Sigmoid colon (tissue), 6 donors: ENCODE measurements at regions not wholly inside any gene's neighbourhood (a gene's known extent, or its start where the extent isn't known, plus 50 kb on each side); places are given as distances from the start of the nearest gene placed in this dataset.

Experiments used
- DNase-seq: peaks from one replicate; pipeline ENCODE4 v3.0.0-alpha.2; 2019
- H3K27ac ChIP-seq, 4 donors: fragments of 200-600 bp; sonication (generic); one replicate each; pipeline ENCODE4 v1.5.1; 2016 to 2019; ENCODE audit warnings: mild to moderate bottlenecking in 1 of 4
- H3K27me3 ChIP-seq, 3 donors: fragments of 200-600 bp; sonication (generic); one replicate each; pipeline ENCODE4 v1.5.1; 2019; ENCODE audit warnings: mild to moderate bottlenecking in 1 of 3
- H3K36me3 ChIP-seq, 4 donors: fragments of 200-600 bp; sonication (generic); one replicate each; pipeline ENCODE4 v1.5.1; 2016 to 2019
- H3K4me1 ChIP-seq, 4 donors: fragments of 200-600 bp; sonication (generic); one replicate each; pipeline ENCODE4 v1.5.1; 2017 to 2019
- H3K4me3 ChIP-seq, 4 donors: fragments of 200-600 bp; sonication (generic); one replicate each; pipeline ENCODE4 v1.5.1; 2017 to 2019; ENCODE audit warnings: mild to moderate bottlenecking in 2 of 4, moderate library complexity in 1 of 4
- H3K9me3 ChIP-seq, 4 donors: fragments of 200-600 bp in 3 of 4; sonication (generic) in 3 of 4; one replicate each; pipeline versions ENCODE4 v1.5.1 to v1.6.1; 2013 to 2019
- CTCF ChIP-seq, 4 experiments: fragments of 450-650 bp in 3 of 4; fragments of 200-600 bp in 1 of 4; IDR thresholded peaks; one replicate each; pipeline ENCODE4 v1.5.1; 2016 to 2019; ENCODE audit warnings: antibody characterized with exemption in 4 of 4, mild to moderate bottlenecking in 3 of 4, moderate library complexity in 2 of 4
- EP300 ChIP-seq, 4 donors: sonication (generic); formaldehyde crosslinking; IDR thresholded peaks; one replicate each; pipeline ENCODE4 v1.6.1; 2017; ENCODE audit warnings: antibody characterized with exemption in 4 of 4
- POLR2A ChIP-seq, 2 donors: fragments of 450-650 bp; IDR thresholded peaks; one replicate each; pipeline ENCODE4 v1.6.1; 2016; ENCODE audit warnings: antibody characterized with exemption in 2 of 2, mild to moderate bottlenecking in 2 of 2, moderate library complexity in 2 of 2
- POLR2AphosphoS5 ChIP-seq, 4 donors: sonication (generic); formaldehyde crosslinking; IDR thresholded peaks; one replicate each; pipeline ENCODE4 v1.6.1; 2017; ENCODE audit warnings: antibody characterized with exemption in 4 of 4
- WGBS, 2 donors: extraction: QIAGEN DNeasy Blood & Tissue Kit; methylation state at CpG; one replicate each; pipeline ENCODE4 v1.1.7; 2013; 5-methylcytosine and 5-hydroxymethylcytosine counted together
- intact Hi-C: fragments of 100-400 bp; cut with DNase I; formaldehyde crosslinking; loops from one replicate; pipeline ENCODE4 v1.15.1; 2023
- donor health status: healthy with polysubstance abuse.
- donor health status: healthy.

- Histone ChIP-seq H3K9me3 (no peaks in the 10 kb centered on the region), H3K27ac (no peak overlapping the region), H3K27me3 (no peaks in the 10 kb centered on the region), H3K36me3 (no peaks in the 10 kb centered on the region), H3K4me3 (no peak overlapping the region), H3K4me1 (no peaks in the 10 kb centered on the region)
- DNase-seq, result no peak
- WGBS, 2 donors, result 64 to 81% methylated on average over 6 of the region's 6 CpGs
- intact Hi-C loops, result no loop called here
- TF ChIP-seq POLR2AphosphoS5 (IDR thresholded peaks at IDR 0.05) (no peak), POLR2A (IDR thresholded peaks at IDR 0.05) (no peak), EP300 (IDR thresholded peaks at IDR 0.05) (no peak)
These were observed 93.8 kb downstream of the S1PR1 start for GRCh38 chr1:101330427-101331130.

- no peaks in the 10 kb centered on the region for H3K4me1 ChIP-seq
- intact Hi-C loops, result no loop called here
- no peaks in the 10 kb centered on the region for H3K9me3 ChIP-seq
- no peaks in the 10 kb centered on the region for H3K27me3 ChIP-seq
- DNase-seq, result no peak
- no peak overlapping the region for H3K4me3 ChIP-seq
- H3K36me3 ChIP-seq, result no peaks in the 10 kb centered on the region
- no peak overlapping the region for H3K27ac ChIP-seq
- TF ChIP-seq POLR2A (IDR thresholded peaks at IDR 0.05) (no peak), CTCF (IDR thresholded peaks at IDR 0.05) (no peak), EP300 (IDR thresholded peaks at IDR 0.05) (no peak), POLR2AphosphoS5 (IDR thresholded peaks at IDR 0.05) (no peak)
- WGBS, 2 donors, result 41 to 73% methylated on average over 2 of the region's 2 CpGs
These were observed 95.0 kb downstream of the S1PR1 start for GRCh38 chr1:101331794-101332193.

- no peak overlapping the region for H3K27ac ChIP-seq
- H3K9me3 ChIP-seq, result no peaks in the 10 kb centered on the region
- H3K4me1 ChIP-seq, result no peaks in the 10 kb centered on the region
- TF ChIP-seq POLR2AphosphoS5 (IDR thresholded peaks at IDR 0.05), result no peak
- TF ChIP-seq POLR2A (IDR thresholded peaks at IDR 0.05), result no peak
- TF ChIP-seq EP300 (IDR thresholded peaks at IDR 0.05), result no peak
- DNase-seq, result no peak
- intact Hi-C loops, result no loop called here
- 82 to 86% methylated on average over 1 of the region's 1 CpG for WGBS, 2 donors
- H3K4me3 ChIP-seq, result no peak overlapping the region
- no peaks in the 10 kb centered on the region for H3K27me3 ChIP-seq
- H3K36me3 ChIP-seq, result no peaks in the 10 kb centered on the region
These were observed 95.8 kb downstream of the S1PR1 start for GRCh38 chr1:101332633-101333032.

- H3K4me3 ChIP-seq, result no peak overlapping the region
- H3K9me3 ChIP-seq, result no peaks in the 10 kb centered on the region
- H3K36me3 ChIP-seq, result no peaks in the 10 kb centered on the region
- no peak for DNase-seq
- no peak overlapping the region for H3K27ac ChIP-seq
- TF ChIP-seq EP300 (IDR thresholded peaks at IDR 0.05), result no peak
- TF ChIP-seq POLR2A (IDR thresholded peaks at IDR 0.05), result no peak
- no peak for TF ChIP-seq POLR2AphosphoS5 (IDR thresholded peaks at IDR 0.05)
- TF ChIP-seq CTCF (IDR thresholded peaks at IDR 0.05), result no peak
- WGBS, 2 donors, result 82 to 88% methylated on average over 4 of the region's 4 CpGs
- no peaks in the 10 kb centered on the region for H3K27me3 ChIP-seq
- intact Hi-C loops, result no loop called here
- no peaks in the 10 kb centered on the region for H3K4me1 ChIP-seq
These were observed 96.4 kb downstream of the S1PR1 start for GRCh38 chr1:101333186-101333585.

- DNase-seq, result no peak
- no peaks in the 10 kb centered on the region for H3K36me3 ChIP-seq
- H3K27ac ChIP-seq, result no peak overlapping the region
- intact Hi-C loops, result no loop called here
- no peak overlapping the region for H3K4me3 ChIP-seq
- TF ChIP-seq POLR2AphosphoS5 (IDR thresholded peaks at IDR 0.05) (no peak), EP300 (IDR thresholded peaks at IDR 0.05) (no peak), CTCF (IDR thresholded peaks at IDR 0.05) (no peak), POLR2A (IDR thresholded peaks at IDR 0.05) (no peak)
- no peaks in the 10 kb centered on the region for H3K27me3 ChIP-seq
- WGBS, 2 donors, result 86 to 90% methylated on average over 1 of the region's 1 CpG
- H3K4me1 ChIP-seq, result no peaks in the 10 kb centered on the region
- H3K9me3 ChIP-seq, result no peaks in the 10 kb centered on the region
These were observed 101.1 kb downstream of the S1PR1 start for GRCh38 chr1:101337968-101338367.
